ENCODE measurements at regions not wholly inside any gene's neighbourhood (a gene's known extent, or its start where the extent isn't known, plus 50 kb on each side); places are given as distances from the start of the nearest gene placed in this dataset.

GRCh38 chr14:40525314-40525713, 1081.4 kb upstream of the LRFN5 start:
- no peak for DNase-seq (ENCODE audit: low read depth)
- H3K4me3 ChIP-seq (ENCODE audit: low read depth, low read length), result no peak overlapping the region
- TF ChIP-seq, protein P1, sequence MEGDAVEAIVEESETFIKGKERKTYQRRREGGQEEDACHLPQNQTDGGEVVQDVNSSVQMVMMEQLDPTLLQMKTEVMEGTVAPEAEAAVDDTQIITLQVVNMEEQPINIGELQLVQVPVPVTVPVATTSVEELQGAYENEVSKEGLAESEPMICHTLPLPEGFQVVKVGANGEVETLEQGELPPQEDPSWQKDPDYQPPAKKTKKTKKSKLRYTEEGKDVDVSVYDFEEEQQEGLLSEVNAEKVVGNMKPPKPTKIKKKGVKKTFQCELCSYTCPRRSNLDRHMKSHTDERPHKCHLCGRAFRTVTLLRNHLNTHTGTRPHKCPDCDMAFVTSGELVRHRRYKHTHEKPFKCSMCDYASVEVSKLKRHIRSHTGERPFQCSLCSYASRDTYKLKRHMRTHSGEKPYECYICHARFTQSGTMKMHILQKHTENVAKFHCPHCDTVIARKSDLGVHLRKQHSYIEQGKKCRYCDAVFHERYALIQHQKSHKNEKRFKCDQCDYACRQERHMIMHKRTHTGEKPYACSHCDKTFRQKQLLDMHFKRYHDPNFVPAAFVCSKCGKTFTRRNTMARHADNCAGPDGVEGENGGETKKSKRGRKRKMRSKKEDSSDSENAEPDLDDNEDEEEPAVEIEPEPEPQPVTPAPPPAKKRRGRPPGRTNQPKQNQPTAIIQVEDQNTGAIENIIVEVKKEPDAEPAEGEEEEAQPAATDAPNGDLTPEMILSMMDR (conservative IDR thresholded peaks at IDR 0.05; ENCODE audit: low read depth, low read length), result no peak

GRCh38 chr14:40523123-40523522, 1083.6 kb upstream of the LRFN5 start:
- no peak for DNase-seq (ENCODE audit: low read depth)
- TF ChIP-seq, protein P1 (conservative IDR thresholded peaks at IDR 0.05; ENCODE audit: low read depth, low read length), result no peak
- H3K4me3 ChIP-seq (ENCODE audit: low read depth, low read length), result no peak overlapping the region

GRCh38 chr14:40494483-40494882, 1062.2 kb upstream of the FBXO33 start:
- TF ChIP-seq, protein P1 (conservative IDR thresholded peaks at IDR 0.05; ENCODE audit: low read depth, low read length), result no peak
- H3K4me3 ChIP-seq (ENCODE audit: low read depth, low read length), result no peak overlapping the region
- DNase-seq (ENCODE audit: low read depth), result no peak

GRCh38 chr14:40487824-40488223, 1055.6 kb upstream of the FBXO33 start:
- TF ChIP-seq, protein P1 (conservative IDR thresholded peaks at IDR 0.05; ENCODE audit: low read depth, low read length), result no peak
- no peak for DNase-seq (ENCODE audit: low read depth)
- no peak overlapping the region for H3K4me3 ChIP-seq (ENCODE audit: low read depth, low read length)

- H3K4me3 ChIP-seq (ENCODE audit: low read depth, low read length), result no peak overlapping the region
- DNase-seq (ENCODE audit: low read depth), result no peak
- TF ChIP-seq, protein P1 (conservative IDR thresholded peaks at IDR 0.05; ENCODE audit: low read depth, low read length), result no peak
These were observed 1053.5 kb upstream of the FBXO33 start for GRCh38 chr14:40485688-40486087.

DNA sequence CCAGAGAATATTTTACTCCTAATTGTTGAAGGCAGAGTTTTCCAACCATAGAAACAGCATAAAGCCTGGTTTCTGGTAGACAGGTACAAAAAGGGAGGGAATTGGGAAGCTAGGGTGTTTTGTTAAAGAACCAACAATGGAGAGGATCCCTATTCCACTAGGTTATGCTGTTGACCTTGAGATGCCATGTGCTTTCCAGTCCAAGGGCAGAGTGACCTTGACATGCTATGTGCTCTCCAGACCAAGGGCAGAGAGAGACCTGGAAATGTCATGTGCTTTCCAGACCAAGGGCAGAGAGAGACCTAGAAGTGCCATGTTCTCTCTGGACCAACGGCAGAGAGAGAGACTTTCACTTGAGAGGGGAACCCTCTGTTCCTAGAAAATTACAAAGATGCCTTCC, 1043.8 kb upstream of the FBXO33 start:
- DNase-seq (ENCODE audit: low read depth), result no peak
- TF ChIP-seq, protein P1 (conservative IDR thresholded peaks at IDR 0.05; ENCODE audit: low read depth, low read length), result no peak
- no peak overlapping the region for H3K4me3 ChIP-seq (ENCODE audit: low read depth, low read length)

DNA sequence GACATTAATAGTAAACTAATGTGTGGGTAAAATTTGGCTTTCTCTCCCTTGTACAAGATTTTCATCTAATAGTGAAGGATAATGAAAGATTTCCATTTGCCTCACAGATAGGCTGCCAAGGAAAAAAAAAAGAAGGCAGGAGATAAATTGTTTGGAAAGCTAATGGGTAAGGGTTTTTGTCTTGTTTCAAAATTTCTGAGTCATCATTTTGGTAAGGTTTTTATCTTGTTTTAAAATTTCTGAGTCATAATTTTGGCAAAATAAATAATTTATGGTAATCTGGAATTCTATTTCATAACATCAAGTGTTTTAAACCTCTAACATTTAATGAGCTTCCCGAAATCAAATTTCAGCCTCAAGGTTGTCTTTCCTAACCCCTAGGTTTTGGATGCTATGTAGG, 1035.7 kb upstream of the FBXO33 start:
- DNase-seq (ENCODE audit: low read depth), result no peak
- H3K4me3 ChIP-seq (ENCODE audit: low read depth, low read length), result no peak overlapping the region
- TF ChIP-seq, protein P1 (conservative IDR thresholded peaks at IDR 0.05; ENCODE audit: low read depth, low read length), result no peak
